Panc1 (cell line): ENCODE measurements at regions not wholly inside any gene's neighbourhood (a gene's known extent, or its start where the extent isn't known, plus 50 kb on each side); places are given as distances from the start of the nearest gene placed in this dataset.

Experiments used
- ATAC-seq: fragments of 200-7000 bp; cut with Tn5 transposase; 2 replicates; pipeline ENCODE4 v1.9.1; 2020; ENCODE audit warnings: mild to moderate bottlenecking, moderate library complexity
- BruUV-seq: library from RNA; stranded (reverse); fragments of 400-500 nt; replicated peaks from 2 replicates; lab custom pipeline; 2021; lab: Mats Ljungman, UMichigan
- CTCF ChIA-PET: fragments of 300-600 bp; sonication (Branson Sonifier 250); formaldehyde crosslinking; loops from one replicate; lab custom pipeline; 2022; ENCODE audit warnings: antibody characterized with exemption; lab: Charles Lee
- POLR2A ChIA-PET: fragments of 300-600 bp; sonication (Branson Sonifier 250); formaldehyde crosslinking; loops from one replicate; lab custom pipeline; 2022; ENCODE audit warnings: antibody characterized with exemption; lab: Charles Lee
- DNase-seq: peaks from one replicate; pipeline ENCODE4 v3.0.0-alpha.2; 2010; ENCODE audit warnings: low read depth, low spot score
- H3K27ac ChIP-seq: 2 replicates; pipeline ENCODE4 v1.5.1; 2011; ENCODE audit warnings: mild to moderate bottlenecking, low read length, inconsistent platforms
- H3K27me3 ChIP-seq: fragments of 200-500 bp; sonication (Bioruptor generic); 2 replicates; pipeline ENCODE4 v1.6.0; 2014; ENCODE audit warnings: low read length, inconsistent platforms; ENCODE audit not compliant: control insufficient read depth, insufficient read depth
- H3K36me3 ChIP-seq: fragments of 200-500 bp; sonication (Bioruptor generic); 2 replicates; pipeline ENCODE4 v1.5.1; 2014; ENCODE audit warnings: inconsistent platforms, mild to moderate bottlenecking, low read length, moderate library complexity; ENCODE audit not compliant: control insufficient read depth, insufficient read depth
- H3K4me1 ChIP-seq: 2 replicates; pipeline ENCODE4 v1.5.1; 2011; ENCODE audit warnings: inconsistent platforms, mild to moderate bottlenecking, low read length, moderate library complexity; ENCODE audit not compliant: control insufficient read depth, insufficient read depth
- H3K4me3 ChIP-seq, 2 experiments: 2 replicates each; pipeline ENCODE4 v1.5.1; 2011 to 2012; ENCODE audit warnings: low read depth in 2 of 2, low read length in 2 of 2, mild to moderate bottlenecking in 2 of 2, inconsistent platforms in 1 of 2, moderate library complexity in 1 of 2
- H3K9me3 ChIP-seq: fragments of 200-500 bp; sonication (Bioruptor generic); 2 replicates; pipeline ENCODE4 v1.5.1; 2014; ENCODE audit warnings: low read depth, mild to moderate bottlenecking, inconsistent platforms, low read length, moderate library complexity; ENCODE audit not compliant: control insufficient read depth, insufficient read depth
- POLR2AphosphoS5 ChIP-seq: IDR thresholded peaks from 2 replicates; pipeline ENCODE4 v1.6.1; 2012; ENCODE audit warnings: mild to moderate bottlenecking, low read depth, low read length, moderate library complexity
- SIN3A ChIP-seq: IDR thresholded peaks from 2 replicates; pipeline ENCODE4 v1.6.1; 2012; ENCODE audit warnings: low read depth, mild to moderate bottlenecking, low read length, moderate library complexity, borderline replicate concordance; ENCODE audit not compliant: insufficient read depth
- TCF7L2 ChIP-seq: IDR thresholded peaks from 2 replicates; pipeline ENCODE4 v1.6.1; 2011; ENCODE audit warnings: mild to moderate bottlenecking, low read depth, low read length, inconsistent platforms
- in situ Hi-C: cut with HindIII; loops from 2 replicates; pipeline ENCODE4 v1.10.0; 2016; ENCODE audit warnings: low sequenced_read_pairs, low pct_unique_long_range_greater_than_20kb
- intact Hi-C: fragments of 100-400 bp; cut with micrococcal nuclease; formaldehyde crosslinking; loops from one replicate; pipeline ENCODE4 v1.10.0; 2022; ENCODE audit not compliant: unreplicated experiment
- TF ChIP-seq, protein P1 (sequence below): fragments of 450-650 bp; IDR thresholded peaks from 2 replicates; pipeline ENCODE4 v1.5.1; 2017; ENCODE audit warnings: mild to moderate bottlenecking
- TF ChIP-seq, protein P2 (sequence below), 2 experiments: IDR thresholded peaks; 2 replicates each; pipeline ENCODE4 v1.6.1; 2011 to 2012; ENCODE audit warnings: low read depth in 2 of 2, control low read depth in 1 of 2, low read length in 1 of 2, mild to moderate bottlenecking in 1 of 2, moderate library complexity in 1 of 2; ENCODE audit not compliant: insufficient read depth in 1 of 2

DNA sequence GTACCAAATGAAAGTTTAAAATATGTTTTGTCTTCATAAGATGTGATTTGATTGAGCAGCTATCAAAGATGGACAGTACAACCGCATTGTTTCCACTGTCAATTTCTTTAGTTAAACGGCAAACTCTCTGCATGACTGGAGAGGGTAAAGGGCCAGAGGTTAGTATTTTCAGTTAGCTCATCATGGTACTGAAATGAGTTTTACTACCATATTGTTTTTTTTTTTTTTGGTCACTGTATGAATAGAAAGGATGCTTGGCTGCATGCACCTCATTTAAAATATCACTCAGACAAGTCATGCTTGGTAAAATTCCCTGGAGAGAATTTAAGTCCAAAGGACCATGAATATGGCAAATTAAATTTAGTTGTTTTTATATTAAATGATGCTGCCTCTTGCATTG lies 942.1 kb upstream of the SPRY2 start:
- intact Hi-C loops: no loop called here
- Histone ChIP-seq H3K4me1 (no peaks in the 10 kb centered on the region), H3K27ac (no peak overlapping the region), H3K4me3 (no peak overlapping the region), H3K27me3 (no peaks in the 10 kb centered on the region), H3K9me3 (no peaks in the 10 kb centered on the region), H3K36me3 (no peaks in the 10 kb centered on the region)
- in situ Hi-C loops: no loop called here
- DNase-seq (no peak), ATAC-seq (no peak)
- no TSS peak for BruUV-seq
- CTCF ChIA-PET: no interaction called here
- POLR2A ChIA-PET: no interaction called here
- TF ChIP-seq POLR2AphosphoS5: no peak
- TF ChIP-seq, protein P1, sequence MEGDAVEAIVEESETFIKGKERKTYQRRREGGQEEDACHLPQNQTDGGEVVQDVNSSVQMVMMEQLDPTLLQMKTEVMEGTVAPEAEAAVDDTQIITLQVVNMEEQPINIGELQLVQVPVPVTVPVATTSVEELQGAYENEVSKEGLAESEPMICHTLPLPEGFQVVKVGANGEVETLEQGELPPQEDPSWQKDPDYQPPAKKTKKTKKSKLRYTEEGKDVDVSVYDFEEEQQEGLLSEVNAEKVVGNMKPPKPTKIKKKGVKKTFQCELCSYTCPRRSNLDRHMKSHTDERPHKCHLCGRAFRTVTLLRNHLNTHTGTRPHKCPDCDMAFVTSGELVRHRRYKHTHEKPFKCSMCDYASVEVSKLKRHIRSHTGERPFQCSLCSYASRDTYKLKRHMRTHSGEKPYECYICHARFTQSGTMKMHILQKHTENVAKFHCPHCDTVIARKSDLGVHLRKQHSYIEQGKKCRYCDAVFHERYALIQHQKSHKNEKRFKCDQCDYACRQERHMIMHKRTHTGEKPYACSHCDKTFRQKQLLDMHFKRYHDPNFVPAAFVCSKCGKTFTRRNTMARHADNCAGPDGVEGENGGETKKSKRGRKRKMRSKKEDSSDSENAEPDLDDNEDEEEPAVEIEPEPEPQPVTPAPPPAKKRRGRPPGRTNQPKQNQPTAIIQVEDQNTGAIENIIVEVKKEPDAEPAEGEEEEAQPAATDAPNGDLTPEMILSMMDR: no peak
- TF ChIP-seq, protein P2, sequence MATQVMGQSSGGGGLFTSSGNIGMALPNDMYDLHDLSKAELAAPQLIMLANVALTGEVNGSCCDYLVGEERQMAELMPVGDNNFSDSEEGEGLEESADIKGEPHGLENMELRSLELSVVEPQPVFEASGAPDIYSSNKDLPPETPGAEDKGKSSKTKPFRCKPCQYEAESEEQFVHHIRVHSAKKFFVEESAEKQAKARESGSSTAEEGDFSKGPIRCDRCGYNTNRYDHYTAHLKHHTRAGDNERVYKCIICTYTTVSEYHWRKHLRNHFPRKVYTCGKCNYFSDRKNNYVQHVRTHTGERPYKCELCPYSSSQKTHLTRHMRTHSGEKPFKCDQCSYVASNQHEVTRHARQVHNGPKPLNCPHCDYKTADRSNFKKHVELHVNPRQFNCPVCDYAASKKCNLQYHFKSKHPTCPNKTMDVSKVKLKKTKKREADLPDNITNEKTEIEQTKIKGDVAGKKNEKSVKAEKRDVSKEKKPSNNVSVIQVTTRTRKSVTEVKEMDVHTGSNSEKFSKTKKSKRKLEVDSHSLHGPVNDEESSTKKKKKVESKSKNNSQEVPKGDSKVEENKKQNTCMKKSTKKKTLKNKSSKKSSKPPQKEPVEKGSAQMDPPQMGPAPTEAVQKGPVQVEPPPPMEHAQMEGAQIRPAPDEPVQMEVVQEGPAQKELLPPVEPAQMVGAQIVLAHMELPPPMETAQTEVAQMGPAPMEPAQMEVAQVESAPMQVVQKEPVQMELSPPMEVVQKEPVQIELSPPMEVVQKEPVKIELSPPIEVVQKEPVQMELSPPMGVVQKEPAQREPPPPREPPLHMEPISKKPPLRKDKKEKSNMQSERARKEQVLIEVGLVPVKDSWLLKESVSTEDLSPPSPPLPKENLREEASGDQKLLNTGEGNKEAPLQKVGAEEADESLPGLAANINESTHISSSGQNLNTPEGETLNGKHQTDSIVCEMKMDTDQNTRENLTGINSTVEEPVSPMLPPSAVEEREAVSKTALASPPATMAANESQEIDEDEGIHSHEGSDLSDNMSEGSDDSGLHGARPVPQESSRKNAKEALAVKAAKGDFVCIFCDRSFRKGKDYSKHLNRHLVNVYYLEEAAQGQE (IDR thresholded peaks at IDR 0.05; ENCODE audit: insufficient read depth in 1 of 2, low read depth in 2 of 2, low read length in 1 of 2): no peak
- TF ChIP-seq TCF7L2: no peak

DNA sequence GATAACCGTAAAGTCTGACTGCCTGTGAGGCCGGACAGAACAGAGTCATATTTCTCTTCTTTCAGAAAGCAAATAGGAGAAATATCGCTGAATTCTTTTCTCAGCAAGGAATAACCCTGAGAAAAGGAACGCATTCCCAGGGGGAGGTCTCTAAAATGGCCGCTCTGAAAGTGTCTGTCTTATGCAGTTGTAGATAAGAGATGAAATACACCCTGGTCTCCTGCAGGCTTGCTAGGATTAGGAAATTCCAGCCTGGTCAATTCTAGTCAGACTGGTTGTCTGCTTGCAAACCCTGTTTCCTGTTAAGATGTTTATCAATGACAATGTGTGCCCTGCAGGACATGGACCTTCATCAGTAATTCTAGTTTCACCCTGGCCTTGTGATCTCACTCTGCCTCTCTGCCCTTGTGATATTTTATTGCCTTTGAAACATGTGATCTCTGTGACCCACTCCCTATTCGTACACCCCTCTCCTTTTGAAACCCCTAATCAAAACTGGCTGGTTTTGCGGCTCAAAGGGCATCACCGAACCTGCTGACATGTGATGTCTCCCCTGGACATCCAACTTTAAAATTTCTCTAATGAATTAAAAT lies 934.8 kb upstream of the SPRY2 start:
- H3K4me1 ChIP-seq: no peaks in the 10 kb centered on the region
- H3K27me3 ChIP-seq: no peaks in the 10 kb centered on the region
- no peak overlapping the region for H3K27ac ChIP-seq
- CTCF ChIA-PET: no interaction called here
- intact Hi-C loops (no loop called here), in situ Hi-C loops (no loop called here)
- no TSS peak for BruUV-seq
- ATAC-seq (no peak), DNase-seq (no peak)
- no peaks in the 10 kb centered on the region for H3K36me3 ChIP-seq
- POLR2A ChIA-PET: no interaction called here
- TF ChIP-seq, protein P1: no peak
- TF ChIP-seq TCF7L2 (no peak), SIN3A (no peak), POLR2AphosphoS5 (no peak)
- TF ChIP-seq, protein P2 (IDR thresholded peaks at IDR 0.05; ENCODE audit: insufficient read depth in 1 of 2, low read depth in 2 of 2, low read length in 1 of 2): no peak
- H3K9me3 ChIP-seq: no peaks in the 10 kb centered on the region
- no peak overlapping the region for H3K4me3 ChIP-seq
